ENCODE measurements at regions not wholly inside any gene's neighbourhood (a gene's known extent, or its start where the extent isn't known, plus 50 kb on each side); places are given as distances from the start of the nearest gene placed in this dataset.

DNA sequence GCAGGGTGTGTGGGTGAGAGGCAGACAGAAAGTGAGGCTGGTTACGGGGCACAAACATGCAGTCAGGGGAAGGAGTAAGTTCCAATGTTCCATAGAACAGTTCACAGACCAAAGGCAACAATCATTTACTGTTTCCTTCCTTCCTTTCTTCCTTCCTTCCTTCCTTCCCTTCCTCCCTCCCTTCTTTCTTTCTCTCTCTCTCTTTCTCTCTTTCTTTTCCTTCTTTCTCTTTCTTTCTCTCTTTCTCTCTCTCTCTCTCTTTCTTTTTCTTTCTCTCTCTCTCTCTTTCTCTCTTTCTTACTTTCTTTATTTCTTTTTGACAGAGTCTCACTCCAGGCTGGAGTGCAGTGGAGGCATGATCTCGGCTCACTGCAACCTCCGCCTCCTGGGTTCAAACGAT lies 125.8 kb upstream of the LPCAT1 start:
- TF ChIP-seq GLIS3 (CRISPR knock-in tag; IDR thresholded peaks at IDR 0.05) (no peak), ZFP30 (CRISPR knock-in tag; IDR thresholded peaks at IDR 0.05) (no peak), ESRRG (CRISPR knock-in tag; IDR thresholded peaks at IDR 0.05) (no peak), ZFP3 (CRISPR knock-in tag; IDR thresholded peaks at IDR 0.05) (no peak)
- ATAC-seq: no peak

DNA sequence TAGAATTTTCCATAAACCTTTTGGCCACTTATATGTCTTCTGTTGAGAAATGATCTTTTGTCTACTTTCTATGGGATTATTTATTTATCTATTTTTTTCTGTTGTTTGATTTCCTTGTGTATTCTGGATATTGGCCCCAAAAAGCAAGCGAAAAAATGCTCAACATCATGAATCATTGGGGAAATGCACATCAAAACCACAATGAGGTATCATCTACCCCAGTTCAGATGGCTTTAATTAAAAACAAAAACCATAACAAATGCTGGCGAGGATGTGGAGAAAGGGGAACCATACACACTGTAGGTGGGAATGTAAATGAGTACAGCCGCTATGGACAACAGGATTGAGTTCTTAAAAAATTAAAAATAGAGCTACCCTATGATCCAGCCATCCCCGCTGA lies 125.0 kb upstream of the LPCAT1 start:
- no peak for ATAC-seq
- TF ChIP-seq RARB (CRISPR knock-in tag; IDR thresholded peaks at IDR 0.05): no peak
- no peak for TF ChIP-seq ZFP3 (CRISPR knock-in tag; IDR thresholded peaks at IDR 0.05)
- TF ChIP-seq, protein P1, sequence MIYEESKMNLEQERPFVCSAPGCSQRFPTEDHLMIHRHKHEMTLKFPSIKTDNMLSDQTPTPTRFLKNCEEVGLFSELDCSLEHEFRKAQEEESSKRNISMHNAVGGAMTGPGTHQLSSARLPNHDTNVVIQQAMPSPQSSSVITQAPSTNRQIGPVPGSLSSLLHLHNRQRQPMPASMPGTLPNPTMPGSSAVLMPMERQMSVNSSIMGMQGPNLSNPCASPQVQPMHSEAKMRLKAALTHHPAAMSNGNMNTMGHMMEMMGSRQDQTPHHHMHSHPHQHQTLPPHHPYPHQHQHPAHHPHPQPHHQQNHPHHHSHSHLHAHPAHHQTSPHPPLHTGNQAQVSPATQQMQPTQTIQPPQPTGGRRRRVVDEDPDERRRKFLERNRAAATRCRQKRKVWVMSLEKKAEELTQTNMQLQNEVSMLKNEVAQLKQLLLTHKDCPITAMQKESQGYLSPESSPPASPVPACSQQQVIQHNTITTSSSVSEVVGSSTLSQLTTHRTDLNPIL (CRISPR knock-in tag; IDR thresholded peaks at IDR 0.05; ENCODE audit: low read depth): no peak
- TF ChIP-seq ZNF565 (CRISPR knock-in tag; conservative IDR thresholded peaks at IDR 0.05; ENCODE audit: low read depth): no peak
- no peak for TF ChIP-seq TOX (CRISPR knock-in tag; IDR thresholded peaks at IDR 0.05; ENCODE audit: borderline replicate concordance)
- no peak for TF ChIP-seq ZNF70 (CRISPR knock-in tag; IDR thresholded peaks at IDR 0.05)

DNA sequence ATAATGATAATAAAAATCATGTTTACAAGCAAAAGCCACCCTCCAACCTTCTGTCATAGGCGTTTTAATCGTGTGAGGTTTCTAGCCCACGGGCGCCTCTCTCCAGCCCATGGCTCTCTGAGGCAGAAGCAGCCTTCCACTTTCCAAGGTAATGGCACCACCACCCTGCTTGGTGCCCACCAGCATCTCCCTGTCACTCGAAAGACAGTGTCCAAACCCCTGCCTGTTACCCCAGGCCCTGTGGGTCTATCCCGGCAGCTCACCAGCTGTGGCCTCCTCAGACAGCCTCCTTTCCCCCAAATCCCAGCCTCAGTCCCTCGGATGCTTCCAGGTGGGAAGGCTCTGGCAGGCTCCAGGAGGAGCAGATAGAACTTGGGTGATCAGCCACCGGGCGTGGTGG lies 123.8 kb upstream of the LPCAT1 start:
- no peak for ATAC-seq

More for the DNA sequence above, 123.8 kb upstream of the LPCAT1 start:
- TF ChIP-seq RARB (CRISPR knock-in tag; IDR thresholded peaks at IDR 0.05): no peak
- TF ChIP-seq, protein P2, sequence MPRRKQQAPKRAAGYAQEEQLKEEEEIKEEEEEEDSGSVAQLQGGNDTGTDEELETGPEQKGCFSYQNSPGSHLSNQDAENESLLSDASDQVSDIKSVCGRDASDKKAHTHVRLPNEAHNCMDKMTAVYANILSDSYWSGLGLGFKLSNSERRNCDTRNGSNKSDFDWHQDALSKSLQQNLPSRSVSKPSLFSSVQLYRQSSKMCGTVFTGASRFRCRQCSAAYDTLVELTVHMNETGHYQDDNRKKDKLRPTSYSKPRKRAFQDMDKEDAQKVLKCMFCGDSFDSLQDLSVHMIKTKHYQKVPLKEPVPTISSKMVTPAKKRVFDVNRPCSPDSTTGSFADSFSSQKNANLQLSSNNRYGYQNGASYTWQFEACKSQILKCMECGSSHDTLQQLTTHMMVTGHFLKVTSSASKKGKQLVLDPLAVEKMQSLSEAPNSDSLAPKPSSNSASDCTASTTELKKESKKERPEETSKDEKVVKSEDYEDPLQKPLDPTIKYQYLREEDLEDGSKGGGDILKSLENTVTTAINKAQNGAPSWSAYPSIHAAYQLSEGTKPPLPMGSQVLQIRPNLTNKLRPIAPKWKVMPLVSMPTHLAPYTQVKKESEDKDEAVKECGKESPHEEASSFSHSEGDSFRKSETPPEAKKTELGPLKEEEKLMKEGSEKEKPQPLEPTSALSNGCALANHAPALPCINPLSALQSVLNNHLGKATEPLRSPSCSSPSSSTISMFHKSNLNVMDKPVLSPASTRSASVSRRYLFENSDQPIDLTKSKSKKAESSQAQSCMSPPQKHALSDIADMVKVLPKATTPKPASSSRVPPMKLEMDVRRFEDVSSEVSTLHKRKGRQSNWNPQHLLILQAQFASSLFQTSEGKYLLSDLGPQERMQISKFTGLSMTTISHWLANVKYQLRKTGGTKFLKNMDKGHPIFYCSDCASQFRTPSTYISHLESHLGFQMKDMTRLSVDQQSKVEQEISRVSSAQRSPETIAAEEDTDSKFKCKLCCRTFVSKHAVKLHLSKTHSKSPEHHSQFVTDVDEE (CRISPR knock-in tag; IDR thresholded peaks at IDR 0.05): no peak
- TF ChIP-seq ZC3H10 (CRISPR knock-in tag; IDR thresholded peaks at IDR 0.05): no peak
- no peak for TF ChIP-seq TOX (CRISPR knock-in tag; IDR thresholded peaks at IDR 0.05; ENCODE audit: borderline replicate concordance)
- TF ChIP-seq OSR1 (CRISPR knock-in tag; IDR thresholded peaks at IDR 0.05): no peak
- TF ChIP-seq, protein P1 (CRISPR knock-in tag; IDR thresholded peaks at IDR 0.05; ENCODE audit: low read depth): no peak
- TF ChIP-seq, protein P3, sequence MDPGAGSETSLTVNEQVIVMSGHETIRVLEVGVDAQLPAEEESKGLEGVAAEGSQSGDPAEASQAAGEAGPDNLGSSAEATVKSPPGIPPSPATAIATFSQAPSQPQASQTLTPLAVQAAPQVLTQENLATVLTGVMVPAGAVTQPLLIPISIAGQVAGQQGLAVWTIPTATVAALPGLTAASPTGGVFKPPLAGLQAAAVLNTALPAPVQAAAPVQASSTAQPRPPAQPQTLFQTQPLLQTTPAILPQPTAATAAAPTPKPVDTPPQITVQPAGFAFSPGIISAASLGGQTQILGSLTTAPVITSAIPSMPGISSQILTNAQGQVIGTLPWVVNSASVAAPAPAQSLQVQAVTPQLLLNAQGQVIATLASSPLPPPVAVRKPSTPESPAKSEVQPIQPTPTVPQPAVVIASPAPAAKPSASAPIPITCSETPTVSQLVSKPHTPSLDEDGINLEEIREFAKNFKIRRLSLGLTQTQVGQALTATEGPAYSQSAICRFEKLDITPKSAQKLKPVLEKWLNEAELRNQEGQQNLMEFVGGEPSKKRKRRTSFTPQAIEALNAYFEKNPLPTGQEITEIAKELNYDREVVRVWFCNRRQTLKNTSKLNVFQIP (CRISPR knock-in tag; IDR thresholded peaks at IDR 0.05; ENCODE audit: borderline replicate concordance, low read depth): no peak
- no peak for TF ChIP-seq BACH2 (CRISPR knock-in tag; IDR thresholded peaks at IDR 0.05; ENCODE audit: borderline replicate concordance)
- TF ChIP-seq ZFP30 (CRISPR knock-in tag; IDR thresholded peaks at IDR 0.05): no peak
- TF ChIP-seq, protein P4, sequence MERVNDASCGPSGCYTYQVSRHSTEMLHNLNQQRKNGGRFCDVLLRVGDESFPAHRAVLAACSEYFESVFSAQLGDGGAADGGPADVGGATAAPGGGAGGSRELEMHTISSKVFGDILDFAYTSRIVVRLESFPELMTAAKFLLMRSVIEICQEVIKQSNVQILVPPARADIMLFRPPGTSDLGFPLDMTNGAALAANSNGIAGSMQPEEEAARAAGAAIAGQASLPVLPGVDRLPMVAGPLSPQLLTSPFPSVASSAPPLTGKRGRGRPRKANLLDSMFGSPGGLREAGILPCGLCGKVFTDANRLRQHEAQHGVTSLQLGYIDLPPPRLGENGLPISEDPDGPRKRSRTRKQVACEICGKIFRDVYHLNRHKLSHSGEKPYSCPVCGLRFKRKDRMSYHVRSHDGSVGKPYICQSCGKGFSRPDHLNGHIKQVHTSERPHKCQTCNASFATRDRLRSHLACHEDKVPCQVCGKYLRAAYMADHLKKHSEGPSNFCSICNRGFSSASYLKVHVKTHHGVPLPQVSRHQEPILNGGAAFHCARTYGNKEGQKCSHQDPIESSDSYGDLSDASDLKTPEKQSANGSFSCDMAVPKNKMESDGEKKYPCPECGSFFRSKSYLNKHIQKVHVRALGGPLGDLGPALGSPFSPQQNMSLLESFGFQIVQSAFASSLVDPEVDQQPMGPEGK (CRISPR knock-in tag; IDR thresholded peaks at IDR 0.05; ENCODE audit: borderline replicate concordance): no peak
- no peak for TF ChIP-seq SNAI2 (CRISPR knock-in tag; IDR thresholded peaks at IDR 0.05)
- no peak for TF ChIP-seq ZNF70 (CRISPR knock-in tag; IDR thresholded peaks at IDR 0.05)
- no peak for TF ChIP-seq PPARA (CRISPR knock-in tag; IDR thresholded peaks at IDR 0.05; ENCODE audit: borderline replicate concordance)
- TF ChIP-seq, protein P5, sequence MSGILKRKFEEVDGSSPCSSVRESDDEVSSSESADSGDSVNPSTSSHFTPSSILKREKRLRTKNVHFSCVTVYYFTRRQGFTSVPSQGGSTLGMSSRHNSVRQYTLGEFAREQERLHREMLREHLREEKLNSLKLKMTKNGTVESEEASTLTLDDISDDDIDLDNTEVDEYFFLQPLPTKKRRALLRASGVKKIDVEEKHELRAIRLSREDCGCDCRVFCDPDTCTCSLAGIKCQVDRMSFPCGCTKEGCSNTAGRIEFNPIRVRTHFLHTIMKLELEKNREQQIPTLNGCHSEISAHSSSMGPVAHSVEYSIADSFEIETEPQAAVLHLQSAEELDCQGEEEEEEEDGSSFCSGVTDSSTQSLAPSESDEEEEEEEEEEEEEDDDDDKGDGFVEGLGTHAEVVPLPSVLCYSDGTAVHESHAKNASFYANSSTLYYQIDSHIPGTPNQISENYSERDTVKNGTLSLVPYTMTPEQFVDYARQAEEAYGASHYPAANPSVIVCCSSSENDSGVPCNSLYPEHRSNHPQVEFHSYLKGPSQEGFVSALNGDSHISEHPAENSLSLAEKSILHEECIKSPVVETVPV (CRISPR knock-in tag; IDR thresholded peaks at IDR 0.05): no peak
- TF ChIP-seq CSDC2 (CRISPR knock-in tag; IDR thresholded peaks at IDR 0.05): no peak
- TF ChIP-seq ZNF8 (CRISPR knock-in tag; IDR thresholded peaks at IDR 0.05): no peak
